Lower lobe of right lung (tissue), 2 donors: ENCODE measurements at regions not wholly inside any gene's neighbourhood (a gene's known extent, or its start where the extent isn't known, plus 50 kb on each side); places are given as distances from the start of the nearest gene placed in this dataset.
A peak's percentile ranks its signal among the peaks of the same experiment; 100 is the strongest.

Source experiments
- ATAC-seq, 2 donors: fragments of 200-7000 bp; cut with Tn5 transposase; one replicate each; pipeline ENCODE4 v1.9.1; 2020 to 2022; ENCODE audit warnings: mild to moderate bottlenecking in 2 of 2, moderate library complexity in 2 of 2
- DNase-seq: peaks from one replicate; pipeline ENCODE4 v3.0.0-alpha.2; 2020
- H3K27ac ChIP-seq: fragments of 200-600 bp; one replicate; pipeline ENCODE4 v1.8.0; 2022
- H3K27me3 ChIP-seq: fragments of 200-600 bp; one replicate; pipeline ENCODE4 v1.8.0; 2022; ENCODE audit warnings: low read depth
- H3K36me3 ChIP-seq: fragments of 200-600 bp; one replicate; pipeline ENCODE4 v1.8.0; 2022; ENCODE audit warnings: mild to moderate bottlenecking
- H3K4me1 ChIP-seq: fragments of 200-600 bp; one replicate; pipeline ENCODE4 v1.8.0; 2022
- H3K4me3 ChIP-seq: fragments of 200-600 bp; one replicate; pipeline ENCODE4 v1.8.0; 2022; ENCODE audit warnings: mild to moderate bottlenecking
- H3K9me3 ChIP-seq: fragments of 200-600 bp; one replicate; pipeline ENCODE4 v1.8.0; 2022
- intact Hi-C: fragments of 100-400 bp; cut with DNase I; formaldehyde crosslinking; loops from one replicate; pipeline ENCODE4 v1.11.0; 2022
- TF ChIP-seq, protein P1 (sequence below): fragments of 200-600 bp; IDR thresholded peaks from one replicate; pipeline ENCODE4 v1.8.0; 2022; ENCODE audit warnings: antibody characterized with exemption, mild to moderate bottlenecking
- donor health status: DM: no; HTN: yes; CAD: no; lungs with severe emphysema.

GRCh38 chr10:128751851-128752250 is 625.6 kb upstream of the MKI67 start:
- intact Hi-C loops: no loop called here

GRCh38 chr10:128759174-128759573 is 633.0 kb upstream of the MKI67 start:
- Histone ChIP-seq H3K27ac (no peak overlapping the region), H3K4me1 (no peaks in the 10 kb centered on the region), H3K4me3 (no peak overlapping the region), H3K9me3 (no peaks in the 10 kb centered on the region), H3K27me3 (peaks cover 2% of the 10 kb centered on the region), H3K36me3 (no peaks in the 10 kb centered on the region)
- intact Hi-C loops: no loop called here
- TF ChIP-seq, protein P1, sequence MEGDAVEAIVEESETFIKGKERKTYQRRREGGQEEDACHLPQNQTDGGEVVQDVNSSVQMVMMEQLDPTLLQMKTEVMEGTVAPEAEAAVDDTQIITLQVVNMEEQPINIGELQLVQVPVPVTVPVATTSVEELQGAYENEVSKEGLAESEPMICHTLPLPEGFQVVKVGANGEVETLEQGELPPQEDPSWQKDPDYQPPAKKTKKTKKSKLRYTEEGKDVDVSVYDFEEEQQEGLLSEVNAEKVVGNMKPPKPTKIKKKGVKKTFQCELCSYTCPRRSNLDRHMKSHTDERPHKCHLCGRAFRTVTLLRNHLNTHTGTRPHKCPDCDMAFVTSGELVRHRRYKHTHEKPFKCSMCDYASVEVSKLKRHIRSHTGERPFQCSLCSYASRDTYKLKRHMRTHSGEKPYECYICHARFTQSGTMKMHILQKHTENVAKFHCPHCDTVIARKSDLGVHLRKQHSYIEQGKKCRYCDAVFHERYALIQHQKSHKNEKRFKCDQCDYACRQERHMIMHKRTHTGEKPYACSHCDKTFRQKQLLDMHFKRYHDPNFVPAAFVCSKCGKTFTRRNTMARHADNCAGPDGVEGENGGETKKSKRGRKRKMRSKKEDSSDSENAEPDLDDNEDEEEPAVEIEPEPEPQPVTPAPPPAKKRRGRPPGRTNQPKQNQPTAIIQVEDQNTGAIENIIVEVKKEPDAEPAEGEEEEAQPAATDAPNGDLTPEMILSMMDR: no peak
- ATAC-seq (no peak), DNase-seq (no peak)

More at GRCh38 chr10:128751851-128752250, 625.6 kb upstream of the MKI67 start:
- ATAC-seq (no peak), DNase-seq (no peak)
- Histone ChIP-seq H3K27me3 (peaks cover 5% of the 10 kb centered on the region), H3K4me3 (no peak overlapping the region), H3K36me3 (no peaks in the 10 kb centered on the region), H3K9me3 (no peaks in the 10 kb centered on the region), H3K27ac (no peak overlapping the region), H3K4me1 (no peaks in the 10 kb centered on the region)
- TF ChIP-seq, protein P1: no peak

- Histone ChIP-seq H3K4me3 (no peak overlapping the region), H3K4me1 (no peaks in the 10 kb centered on the region), H3K27me3 (no peaks in the 10 kb centered on the region), H3K9me3 (no peaks in the 10 kb centered on the region), H3K36me3 (no peaks in the 10 kb centered on the region), H3K27ac (no peak overlapping the region)
- no peak for ATAC-seq
- intact Hi-C loops: no loop called here
- no peak for DNase-seq
- TF ChIP-seq, protein P1: no peak
Observed at GRCh38 chr10:128763588-128763987, 637.4 kb upstream of the MKI67 start.

DNA sequence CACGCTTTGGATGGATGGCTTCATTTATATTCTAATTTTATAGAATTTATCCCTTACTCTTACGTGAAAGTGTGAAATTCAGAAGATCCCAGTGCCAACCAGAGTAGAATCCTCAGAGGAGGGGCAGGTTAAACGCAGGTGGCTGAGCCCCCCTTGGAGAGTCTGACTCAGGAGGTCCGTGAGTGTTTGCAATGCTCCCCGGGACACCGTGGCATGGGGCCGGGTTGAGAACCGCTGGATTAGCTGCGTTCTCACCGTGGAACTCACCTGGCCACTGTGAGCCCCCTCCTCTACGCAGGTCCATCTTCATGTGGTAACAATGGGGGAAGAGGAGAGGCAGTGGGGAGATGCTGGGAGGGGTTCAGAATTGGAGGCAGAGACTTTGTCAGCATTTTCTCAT is 638.0 kb upstream of the MKI67 start:
- Histone ChIP-seq H3K4me1 (no peaks in the 10 kb centered on the region), H3K36me3 (no peaks in the 10 kb centered on the region), H3K9me3 (no peaks in the 10 kb centered on the region), H3K27me3 (no peaks in the 10 kb centered on the region), H3K4me3 (no peak overlapping the region), H3K27ac (no peak overlapping the region)
- DNase-seq: no peak
- peak in 1 of 2 donors; percentile 30 for ATAC-seq
- TF ChIP-seq, protein P1: no peak
- intact Hi-C loops: no loop called here

GRCh38 chr10:128766915-128767314 is 640.7 kb upstream of the MKI67 start:
- no peaks in the 10 kb centered on the region for H3K4me1 ChIP-seq
- no peaks in the 10 kb centered on the region for H3K27me3 ChIP-seq
- no peak for ATAC-seq
- no peaks in the 10 kb centered on the region for H3K9me3 ChIP-seq
- no peak for DNase-seq
- H3K27ac ChIP-seq: no peak overlapping the region
- TF ChIP-seq, protein P1: no peak
- H3K4me3 ChIP-seq: no peak overlapping the region
- no peaks in the 10 kb centered on the region for H3K36me3 ChIP-seq
- intact Hi-C loops: no loop called here

GRCh38 chr10:128774979-128775378 is 648.8 kb upstream of the MKI67 start:
- DNase-seq (no peak), ATAC-seq (no peak)
- intact Hi-C loops: no loop called here
- Histone ChIP-seq H3K27me3 (no peaks in the 10 kb centered on the region), H3K4me3 (no peak overlapping the region), H3K4me1 (no peaks in the 10 kb centered on the region), H3K36me3 (no peaks in the 10 kb centered on the region), H3K9me3 (no peaks in the 10 kb centered on the region), H3K27ac (no peak overlapping the region)
- TF ChIP-seq, protein P1: no peak
